ENCODE measurements at regions not wholly inside any gene's neighbourhood (a gene's known extent, or its start where the extent isn't known, plus 50 kb on each side); places are given as distances from the start of the nearest gene placed in this dataset.

GRCh38 chr6:21729431-21729830, 135.9 kb downstream of the SOX4 start:
- TF ChIP-seq ZFP30 (CRISPR knock-in tag; IDR thresholded peaks at IDR 0.05) = no peak
- ATAC-seq = no peak

GRCh38 chr6:21730533-21730932, 137.0 kb downstream of the SOX4 start:
- no peak for ATAC-seq
- TF ChIP-seq ISL1 (CRISPR knock-in tag; IDR thresholded peaks at IDR 0.05) (no peak), ZFP30 (CRISPR knock-in tag; IDR thresholded peaks at IDR 0.05) (no peak), ZNF70 (CRISPR knock-in tag; IDR thresholded peaks at IDR 0.05) (no peak), ZFP3 (CRISPR knock-in tag; IDR thresholded peaks at IDR 0.05) (no peak), POU6F1 (CRISPR knock-in tag; IDR thresholded peaks at IDR 0.05; ENCODE audit: borderline replicate concordance, low read depth) (no peak), TSHZ2 (CRISPR knock-in tag; IDR thresholded peaks at IDR 0.05) (no peak), OSR1 (CRISPR knock-in tag; IDR thresholded peaks at IDR 0.05) (no peak), CREB5 (CRISPR knock-in tag; IDR thresholded peaks at IDR 0.05; ENCODE audit: low read depth) (no peak), ZNF565 (CRISPR knock-in tag; conservative IDR thresholded peaks at IDR 0.05; ENCODE audit: low read depth) (no peak), BACH2 (CRISPR knock-in tag; IDR thresholded peaks at IDR 0.05; ENCODE audit: borderline replicate concordance) (no peak), ZC3H10 (CRISPR knock-in tag; IDR thresholded peaks at IDR 0.05) (no peak), SNAI2 (CRISPR knock-in tag; IDR thresholded peaks at IDR 0.05) (no peak), CSDC2 (CRISPR knock-in tag; IDR thresholded peaks at IDR 0.05) (no peak), RARB (CRISPR knock-in tag; IDR thresholded peaks at IDR 0.05) (no peak), ARNTL (CRISPR knock-in tag; IDR thresholded peaks at IDR 0.05; ENCODE audit: borderline replicate concordance, low read depth) (no peak), TOX (CRISPR knock-in tag; IDR thresholded peaks at IDR 0.05; ENCODE audit: borderline replicate concordance) (no peak), ZNF8 (CRISPR knock-in tag; IDR thresholded peaks at IDR 0.05) (no peak), PPARA (CRISPR knock-in tag; IDR thresholded peaks at IDR 0.05; ENCODE audit: borderline replicate concordance) (no peak), TCF4 (CRISPR knock-in tag; IDR thresholded peaks at IDR 0.05; ENCODE audit: borderline replicate concordance) (no peak)

- TF ChIP-seq BACH2 (CRISPR knock-in tag; IDR thresholded peaks at IDR 0.05; ENCODE audit: borderline replicate concordance) (no peak), ZC3H10 (CRISPR knock-in tag; IDR thresholded peaks at IDR 0.05) (no peak), TOX (CRISPR knock-in tag; IDR thresholded peaks at IDR 0.05; ENCODE audit: borderline replicate concordance) (no peak), ZNF8 (CRISPR knock-in tag; IDR thresholded peaks at IDR 0.05) (no peak), RARB (CRISPR knock-in tag; IDR thresholded peaks at IDR 0.05) (no peak), POU6F1 (CRISPR knock-in tag; IDR thresholded peaks at IDR 0.05; ENCODE audit: borderline replicate concordance, low read depth) (no peak), CSDC2 (CRISPR knock-in tag; IDR thresholded peaks at IDR 0.05) (no peak)
- ATAC-seq = peak; percentile 82
Measured at GRCh38 chr6:21731411-21732031, 138.0 kb downstream of the SOX4 start.

- peak; percentile 7; the same call in 1 of the 3 replicates for ATAC-seq
Measured at GRCh38 chr6:21732032-21732730, 138.6 kb downstream of the SOX4 start.
